GM06990 (cell line): ENCODE measurements at regions not wholly inside any gene's neighbourhood (a gene's known extent, or its start where the extent isn't known, plus 50 kb on each side); places are given as distances from the start of the nearest gene placed in this dataset.

Experiments used
- DNase-seq: peaks from one replicate; pipeline ENCODE4 v3.0.0-alpha.2; 2011; ENCODE audit not compliant: insufficient read length; ENCODE audit errors: extremely low read depth
- H3K27me3 ChIP-seq: replicated peaks from 2 replicates; pipeline ENCODE4 v1.6.0; 2011; ENCODE audit warnings: low read length; ENCODE audit not compliant: control insufficient read depth, insufficient read depth
- H3K36me3 ChIP-seq: 2 replicates; pipeline ENCODE4 v1.5.1; 2011; ENCODE audit warnings: low read length; ENCODE audit not compliant: control insufficient read depth, insufficient read depth
- H3K4me3 ChIP-seq: replicated peaks from 2 replicates; pipeline ENCODE4 v1.5.1; 2011; ENCODE audit warnings: low read depth, mild to moderate bottlenecking, control low read depth, low read length
- CTCF ChIP-seq: IDR thresholded peaks from 2 replicates; pipeline ENCODE4 v1.5.1; 2011; ENCODE audit warnings: low read length, control low read depth, mild to moderate bottlenecking, inconsistent platforms; ENCODE audit not compliant: insufficient read depth, poor library complexity, severe bottlenecking

- Histone ChIP-seq H3K36me3 (no peaks in the 10 kb centered on the region), H3K4me3 (no peak overlapping the region), H3K27me3 (no peaks in the 10 kb centered on the region)
- no peak for DNase-seq
- TF ChIP-seq CTCF, result no peak
These were observed 174.4 kb upstream of the RADX start for GRCh38 chrX:106437407-106437806.

GRCh38 chrX:106450405-106450804, 161.4 kb upstream of the RADX start:
- Histone ChIP-seq H3K4me3 (no peak overlapping the region), H3K36me3 (no peaks in the 10 kb centered on the region), H3K27me3 (no peaks in the 10 kb centered on the region)
- no peak for TF ChIP-seq CTCF
- DNase-seq, result no peak

GRCh38 chrX:106451933-106452332, 159.8 kb upstream of the RADX start:
- no peak overlapping the region for H3K4me3 ChIP-seq
- no peaks in the 10 kb centered on the region for H3K27me3 ChIP-seq
- H3K36me3 ChIP-seq, result no peaks in the 10 kb centered on the region
- no peak for TF ChIP-seq CTCF
- no peak for DNase-seq

- H3K36me3 ChIP-seq, result no peaks in the 10 kb centered on the region
- no peak for TF ChIP-seq CTCF
- H3K4me3 ChIP-seq, result no peak overlapping the region
- H3K27me3 ChIP-seq, result no peaks in the 10 kb centered on the region
- no peak for DNase-seq
These were observed 156.8 kb upstream of the RADX start for GRCh38 chrX:106454991-106455390.

- H3K4me3 ChIP-seq, result no peak overlapping the region
- no peak for DNase-seq
- H3K36me3 ChIP-seq, result no peaks in the 10 kb centered on the region
- TF ChIP-seq CTCF, result no peak
- no peaks in the 10 kb centered on the region for H3K27me3 ChIP-seq
These were observed 154.0 kb upstream of the RADX start for GRCh38 chrX:106457802-106458201.

GRCh38 chrX:106467422-106467821, 144.4 kb upstream of the RADX start:
- no peak overlapping the region for H3K4me3 ChIP-seq
- no peak for TF ChIP-seq CTCF
- DNase-seq, result no peak
- no peaks in the 10 kb centered on the region for H3K36me3 ChIP-seq
- H3K27me3 ChIP-seq, result no peaks in the 10 kb centered on the region
